ENCODE measurements at regions not wholly inside any gene's neighbourhood (a gene's known extent, or its start where the extent isn't known, plus 50 kb on each side); places are given as distances from the start of the nearest gene placed in this dataset.

GRCh38 chr9:120153258-120153657, 426.7 kb downstream of the CDK5RAP2 start:
- H3K4me3 ChIP-seq (ENCODE audit: low read depth, poor library complexity, severe bottlenecking), result no peak overlapping the region
- 89 to 93% methylated on average over 1 of the region's 1 CpG for WGBS, 2 donors
- TF ChIP-seq POLR2A (IDR thresholded peaks at IDR 0.05) (no peak), CTCF (IDR thresholded peaks at IDR 0.05) (no peak)
- intact Hi-C loops (cut with DNase I; ENCODE audit: low total_unique reads), result no loop called here
- DNase-seq (ENCODE audit: low spot score in 2 of 2), result no peak

- DNase-seq (ENCODE audit: low spot score in 2 of 2), result no peak
- intact Hi-C loops (cut with DNase I; ENCODE audit: low total_unique reads), result no loop called here
- TF ChIP-seq CTCF (IDR thresholded peaks at IDR 0.05) (no peak), POLR2A (IDR thresholded peaks at IDR 0.05) (no peak)
- no peak overlapping the region for H3K4me3 ChIP-seq (ENCODE audit: low read depth, poor library complexity, severe bottlenecking)
- 45 to 60% methylated on average over 3 to 4 of the region's 4 CpGs for WGBS, 2 donors
These were observed 427.7 kb downstream of the CDK5RAP2 start for GRCh38 chr9:120152295-120152694.

- TF ChIP-seq CTCF (IDR thresholded peaks at IDR 0.05), result no peak
- no peak for TF ChIP-seq POLR2A (IDR thresholded peaks at IDR 0.05)
- no peak overlapping the region for H3K4me3 ChIP-seq (ENCODE audit: low read depth, poor library complexity, severe bottlenecking)
- WGBS, 2 donors, result 49 to 52% methylated on average over 12 of the region's 12 CpGs
These were observed 428.2 kb downstream of the CDK5RAP2 start for GRCh38 chr9:120151806-120152205.

GRCh38 chr9:120151149-120151548, 428.8 kb downstream of the CDK5RAP2 start:
- TF ChIP-seq CTCF (IDR thresholded peaks at IDR 0.05) (no peak), POLR2A (IDR thresholded peaks at IDR 0.05) (no peak)
- no peak overlapping the region for H3K4me3 ChIP-seq (ENCODE audit: low read depth, poor library complexity, severe bottlenecking)
- no peak for DNase-seq (ENCODE audit: low spot score in 2 of 2)
- 78 to 86% methylated on average over 3 of the region's 3 CpGs for WGBS, 2 donors
- intact Hi-C loops (cut with DNase I; ENCODE audit: low total_unique reads), result no loop called here

More at GRCh38 chr9:120151806-120152205, 428.2 kb downstream of the CDK5RAP2 start:
- intact Hi-C loops (cut with DNase I; ENCODE audit: low total_unique reads), result no loop called here
- no peak for DNase-seq (ENCODE audit: low spot score in 2 of 2)

DNA sequence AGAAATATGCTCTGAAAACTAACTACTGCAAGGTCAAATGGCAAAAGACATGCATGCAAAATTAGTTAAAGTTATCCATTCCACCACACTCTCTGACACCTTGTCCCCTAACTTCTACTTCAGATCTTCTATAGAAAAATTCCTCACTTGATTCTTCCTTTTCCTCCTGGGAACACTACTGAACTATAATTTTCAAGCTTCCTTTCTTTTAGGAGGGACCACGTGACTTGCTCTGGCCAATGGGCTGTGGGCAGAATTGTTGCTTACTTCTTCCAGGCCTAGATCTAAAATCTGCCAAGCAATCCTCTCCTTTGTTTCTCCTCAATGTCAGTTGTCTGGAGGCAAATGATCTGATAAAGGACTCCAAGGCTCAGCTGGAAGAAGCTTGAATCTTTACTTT, 441.0 kb downstream of the CDK5RAP2 start:
- TF ChIP-seq CTCF (IDR thresholded peaks at IDR 0.05) (no peak), POLR2A (IDR thresholded peaks at IDR 0.05) (no peak)
- 91 to 92% methylated on average over 1 of the region's 1 CpG for WGBS, 2 donors
- intact Hi-C loops (cut with DNase I; ENCODE audit: low total_unique reads), result no loop called here
- H3K4me3 ChIP-seq (ENCODE audit: low read depth, poor library complexity, severe bottlenecking), result no peak overlapping the region
- no peak for DNase-seq (ENCODE audit: low spot score in 2 of 2)

DNA sequence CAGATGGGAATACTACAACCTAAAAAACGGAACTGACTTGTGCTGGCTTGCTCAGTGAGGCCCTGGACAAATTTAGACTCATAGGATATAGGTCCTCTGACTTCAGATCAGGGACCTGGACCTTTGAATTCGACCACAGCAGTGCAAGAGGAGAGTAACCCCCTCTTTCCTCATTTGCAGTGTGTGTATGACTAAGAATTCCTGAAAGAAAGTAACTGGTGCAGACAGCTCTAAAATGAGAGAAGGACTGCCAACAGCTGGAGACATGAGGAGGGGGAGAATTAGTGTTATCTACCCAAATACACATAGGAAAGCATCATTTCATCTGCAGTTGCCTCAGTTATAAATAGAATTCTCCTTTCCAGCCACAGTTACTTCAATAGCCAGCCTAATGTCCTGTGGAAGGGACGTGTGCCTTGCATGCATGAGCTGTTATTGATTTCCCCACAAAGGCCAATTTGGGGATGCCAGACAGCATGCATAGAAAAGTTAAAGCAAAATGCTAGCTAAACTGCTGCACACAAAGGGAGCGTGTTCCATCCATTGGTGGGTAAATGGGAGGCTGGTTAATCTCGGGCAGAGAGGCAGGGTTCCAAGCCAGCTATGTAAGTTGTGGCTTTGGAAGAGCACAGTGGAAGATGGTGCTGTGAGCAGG, 442.7 kb downstream of the CDK5RAP2 start:
- 48 to 55% methylated on average over 5 of the region's 5 CpGs for WGBS, 2 donors
- intact Hi-C loops (cut with DNase I; ENCODE audit: low total_unique reads), result no loop called here
- TF ChIP-seq POLR2A (IDR thresholded peaks at IDR 0.05) (no peak), CTCF (IDR thresholded peaks at IDR 0.05) (no peak)
- H3K4me3 ChIP-seq (ENCODE audit: low read depth, poor library complexity, severe bottlenecking), result no peak overlapping the region
- no peak for DNase-seq (ENCODE audit: low spot score in 2 of 2)

Measured in lower leg skin (tissue), 4 donors.